Activated CD8-positive, alpha-beta T cell treated with anti-CD3 and anti-CD28 coated beads, Interleukin-2, amount 10 ng/mL, durations not matched to agents 7 days and 5 days (primary cell): ENCODE measurements at regions not wholly inside any gene's neighbourhood (a gene's known extent, or its start where the extent isn't known, plus 50 kb on each side); places are given as distances from the start of the nearest gene placed in this dataset.

Source experiments
- ATAC-seq: fragments of 150-1000 bp; cut with Tn5 transposase; one replicate; pipeline ENCODE4 v1.10.0; 2021; ENCODE audit warnings: moderate library complexity
- CTCF ChIA-PET: fragments of 350-600 bp; sonication (Branson Sonifier 250); formaldehyde crosslinking; loops from one replicate; lab custom pipeline; 2021; ENCODE audit warnings: antibody characterized with exemption; lab: Charles Lee
- POLR2A ChIA-PET: fragments of 350-600 bp; sonication (Branson Sonifier 250); formaldehyde crosslinking; loops from one replicate; lab custom pipeline; 2021; ENCODE audit warnings: antibody characterized with exemption; lab: Charles Lee
- DNase-seq: peaks from one replicate; pipeline ENCODE4 v3.0.0-alpha.2; 2020
- H3K27ac Mint-ChIP-seq: one replicate; pipeline ENCODE4 v1.8.0; 2021; ENCODE audit warnings: mild to moderate bottlenecking, mixed read lengths
- H3K27me3 Mint-ChIP-seq: one replicate; pipeline ENCODE4 v1.8.0; 2021; ENCODE audit warnings: low read depth, mixed read lengths
- H3K36me3 Mint-ChIP-seq: one replicate; pipeline ENCODE4 v1.8.0; 2021; ENCODE audit warnings: low read depth, mixed read lengths
- H3K4me1 Mint-ChIP-seq: one replicate; pipeline ENCODE4 v1.8.0; 2021; ENCODE audit warnings: low read depth, mixed read lengths
- H3K4me3 Mint-ChIP-seq: one replicate; pipeline ENCODE4 v1.8.0; 2021; ENCODE audit warnings: mild to moderate bottlenecking, mixed read lengths
- H3K9me3 Mint-ChIP-seq: one replicate; pipeline ENCODE4 v1.8.0; 2022; ENCODE audit warnings: mixed read lengths; ENCODE audit not compliant: insufficient read depth

GRCh38 chr4:117661091-117662072, 372.9 kb upstream of the NDST3 start:
- no peaks in the 10 kb centered on the region for H3K27me3 Mint-ChIP-seq
- no peak overlapping the region for H3K4me3 Mint-ChIP-seq
- H3K36me3 Mint-ChIP-seq: no peaks in the 10 kb centered on the region
- DNase-seq (no peak), ATAC-seq (no peak)
- no peaks in the 10 kb centered on the region for H3K9me3 Mint-ChIP-seq
- ChIA-PET POLR2A (no interaction called here), CTCF (no interaction called here)
- H3K27ac Mint-ChIP-seq: no peak overlapping the region
- no peaks in the 10 kb centered on the region for H3K4me1 Mint-ChIP-seq

- Mint-ChIP-seq H3K27ac (no peak overlapping the region), H3K4me1 (no peaks in the 10 kb centered on the region), H3K36me3 (no peaks in the 10 kb centered on the region), H3K4me3 (no peak overlapping the region), H3K9me3 (no peaks in the 10 kb centered on the region), H3K27me3 (no peaks in the 10 kb centered on the region)
- POLR2A ChIA-PET: no interaction called here
- ATAC-seq: no peak
- no peak for DNase-seq
- CTCF ChIA-PET: no interaction called here
Observed at GRCh38 chr4:117664706-117665444, 369.4 kb upstream of the NDST3 start.

- H3K27ac Mint-ChIP-seq: no peak overlapping the region
- POLR2A ChIA-PET: no interaction called here
- CTCF ChIA-PET: no interaction called here
- no peak for ATAC-seq
- H3K36me3 Mint-ChIP-seq: no peaks in the 10 kb centered on the region
- H3K4me1 Mint-ChIP-seq: no peaks in the 10 kb centered on the region
- H3K4me3 Mint-ChIP-seq: no peak overlapping the region
- no peak for DNase-seq
- peaks cover 6% of the 10 kb centered on the region for H3K9me3 Mint-ChIP-seq
- no peaks in the 10 kb centered on the region for H3K27me3 Mint-ChIP-seq
Observed at GRCh38 chr4:117676153-117676552, 358.1 kb upstream of the NDST3 start.

GRCh38 chr4:117678861-117679260, 355.4 kb upstream of the NDST3 start:
- Mint-ChIP-seq H3K27me3 (no peaks in the 10 kb centered on the region), H3K36me3 (no peaks in the 10 kb centered on the region), H3K4me1 (no peaks in the 10 kb centered on the region), H3K9me3 (peaks cover 6% of the 10 kb centered on the region), H3K4me3 (no peak overlapping the region), H3K27ac (no peak overlapping the region)
- ChIA-PET POLR2A (no interaction called here), CTCF (no interaction called here)
- no peak for DNase-seq
- ATAC-seq: no peak

- POLR2A ChIA-PET: no interaction called here
- CTCF ChIA-PET: no interaction called here
- DNase-seq (no peak), ATAC-seq (no peak)
- no peaks in the 10 kb centered on the region for H3K36me3 Mint-ChIP-seq
- H3K4me1 Mint-ChIP-seq: no peaks in the 10 kb centered on the region
- no peak overlapping the region for H3K4me3 Mint-ChIP-seq
- H3K9me3 Mint-ChIP-seq: peaks cover 4% of the 10 kb centered on the region
- no peaks in the 10 kb centered on the region for H3K27me3 Mint-ChIP-seq
- no peak overlapping the region for H3K27ac Mint-ChIP-seq
Observed at GRCh38 chr4:117691572-117692351, 342.5 kb upstream of the NDST3 start.

- CTCF ChIA-PET: no interaction called here
- POLR2A ChIA-PET: no interaction called here
- ATAC-seq: no peak
Observed at GRCh38 chr4:117692538-117692937, 341.7 kb upstream of the NDST3 start.

GRCh38 chr4:117699595-117699994, 334.7 kb upstream of the NDST3 start:
- ATAC-seq: no peak
- POLR2A ChIA-PET: no interaction called here

More at GRCh38 chr4:117692538-117692937, 341.7 kb upstream of the NDST3 start:
- H3K27ac Mint-ChIP-seq: no peak overlapping the region
- no peak overlapping the region for H3K4me3 Mint-ChIP-seq
- DNase-seq: no peak
- H3K4me1 Mint-ChIP-seq: no peaks in the 10 kb centered on the region
- H3K9me3 Mint-ChIP-seq: peaks cover 4% of the 10 kb centered on the region
- H3K27me3 Mint-ChIP-seq: no peaks in the 10 kb centered on the region
- H3K36me3 Mint-ChIP-seq: no peaks in the 10 kb centered on the region

GRCh38 chr4:117700111-117700892, 334.0 kb upstream of the NDST3 start:
- ATAC-seq (no peak), DNase-seq (no peak)
- no peak overlapping the region for H3K27ac Mint-ChIP-seq
- POLR2A ChIA-PET: no interaction called here
- no peak overlapping the region for H3K4me3 Mint-ChIP-seq
- H3K27me3 Mint-ChIP-seq: no peaks in the 10 kb centered on the region
- CTCF ChIA-PET: no interaction called here
- H3K4me1 Mint-ChIP-seq: no peaks in the 10 kb centered on the region
- peaks cover 1% of the 10 kb centered on the region for H3K9me3 Mint-ChIP-seq
- no peaks in the 10 kb centered on the region for H3K36me3 Mint-ChIP-seq

More at GRCh38 chr4:117699595-117699994, 334.7 kb upstream of the NDST3 start:
- Mint-ChIP-seq H3K36me3 (no peaks in the 10 kb centered on the region), H3K9me3 (peaks cover 4% of the 10 kb centered on the region), H3K4me1 (no peaks in the 10 kb centered on the region), H3K27me3 (no peaks in the 10 kb centered on the region), H3K27ac (no peak overlapping the region), H3K4me3 (no peak overlapping the region)
- CTCF ChIA-PET: no interaction called here
- no peak for DNase-seq

- H3K9me3 Mint-ChIP-seq: no peaks in the 10 kb centered on the region
- H3K4me1 Mint-ChIP-seq: no peaks in the 10 kb centered on the region
- POLR2A ChIA-PET: no interaction called here
- H3K36me3 Mint-ChIP-seq: no peaks in the 10 kb centered on the region
- no peaks in the 10 kb centered on the region for H3K27me3 Mint-ChIP-seq
- CTCF ChIA-PET: interaction anchor here (0.7 kb wide), 1 partner anchor 109 kb away, joined by 3 read pairs; no protein-coding TSS in a partner anchor
- H3K4me3 Mint-ChIP-seq: no peak overlapping the region
- no peak for DNase-seq
- H3K27ac Mint-ChIP-seq: no peak overlapping the region
- no peak for ATAC-seq
Observed at GRCh38 chr4:117702353-117702752, 331.9 kb upstream of the NDST3 start.

- Mint-ChIP-seq H3K36me3 (no peaks in the 10 kb centered on the region), H3K4me3 (no peak overlapping the region), H3K27me3 (no peaks in the 10 kb centered on the region), H3K4me1 (no peaks in the 10 kb centered on the region), H3K27ac (no peak overlapping the region), H3K9me3 (peaks cover 4% of the 10 kb centered on the region)
- DNase-seq (no peak), ATAC-seq (no peak)
- ChIA-PET CTCF (no interaction called here), POLR2A (no interaction called here)
Observed at GRCh38 chr4:117704721-117705120, 329.6 kb upstream of the NDST3 start.

- Mint-ChIP-seq H3K27ac (no peak overlapping the region), H3K4me3 (no peak overlapping the region), H3K27me3 (no peaks in the 10 kb centered on the region), H3K4me1 (no peaks in the 10 kb centered on the region), H3K9me3 (no peaks in the 10 kb centered on the region), H3K36me3 (no peaks in the 10 kb centered on the region)
- DNase-seq (no peak), ATAC-seq (no peak)
- ChIA-PET POLR2A (no interaction called here), CTCF (no interaction called here)
Observed at GRCh38 chr4:117740736-117741135, 293.6 kb upstream of the NDST3 start.
